GM04503 (cell line): ENCODE measurements at regions not wholly inside any gene's neighbourhood (a gene's known extent, or its start where the extent isn't known, plus 50 kb on each side); places are given as distances from the start of the nearest gene placed in this dataset.

ENCODE experiments used
- DNase-seq: peaks from one replicate; pipeline ENCODE4 v3.0.0-alpha.2; 2012; ENCODE audit warnings: low read depth

DNA sequence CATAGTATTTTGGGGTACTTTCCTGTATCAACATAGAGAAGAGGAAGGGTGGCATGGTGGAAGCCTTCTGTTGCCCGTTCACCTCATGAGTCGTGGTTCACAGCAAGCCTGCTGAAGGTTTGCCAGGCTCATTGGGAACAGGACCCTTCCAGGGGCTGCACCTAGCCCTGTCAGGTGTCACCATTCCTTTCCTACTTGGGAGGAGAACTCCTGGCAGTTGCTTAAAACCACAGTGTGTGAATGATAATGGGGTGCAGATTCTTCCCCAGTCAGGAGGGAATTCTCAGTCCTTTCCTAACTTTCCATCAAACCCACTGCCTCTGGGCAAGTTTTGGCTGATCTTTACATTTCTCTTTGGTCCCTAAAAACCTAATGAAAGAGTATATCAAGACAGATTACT is 99.4 kb upstream of the CTNND2 start:
- DNase-seq, result no peak

- no peak for DNase-seq
Measured at GRCh38 chr5:11998397-11998796, 94.2 kb upstream of the CTNND2 start.

GRCh38 chr5:11997942-11998341 is 93.7 kb upstream of the CTNND2 start:
- no peak for DNase-seq

DNA sequence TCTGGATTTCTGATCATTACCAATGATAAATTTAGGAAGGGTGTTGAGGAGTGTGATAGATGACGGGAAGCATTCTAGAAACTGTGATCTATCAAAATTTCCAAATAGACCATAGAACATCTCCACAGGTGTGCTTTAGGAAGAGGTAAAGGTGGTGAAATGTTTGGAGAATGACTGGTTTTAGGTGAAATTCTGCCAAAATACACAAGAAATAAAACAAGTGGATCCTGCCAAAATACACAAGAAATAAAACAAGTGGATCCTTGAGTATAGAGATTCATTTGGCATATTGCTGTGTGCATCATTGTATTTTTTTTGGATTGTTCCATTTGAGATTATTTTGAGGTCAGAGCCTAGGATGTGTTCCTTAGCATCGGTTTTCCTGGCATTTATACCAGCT is 88.3 kb upstream of the CTNND2 start:
- no peak for DNase-seq

- DNase-seq, result no peak
Measured at GRCh38 chr5:11985993-11986392, 81.7 kb upstream of the CTNND2 start.

DNA sequence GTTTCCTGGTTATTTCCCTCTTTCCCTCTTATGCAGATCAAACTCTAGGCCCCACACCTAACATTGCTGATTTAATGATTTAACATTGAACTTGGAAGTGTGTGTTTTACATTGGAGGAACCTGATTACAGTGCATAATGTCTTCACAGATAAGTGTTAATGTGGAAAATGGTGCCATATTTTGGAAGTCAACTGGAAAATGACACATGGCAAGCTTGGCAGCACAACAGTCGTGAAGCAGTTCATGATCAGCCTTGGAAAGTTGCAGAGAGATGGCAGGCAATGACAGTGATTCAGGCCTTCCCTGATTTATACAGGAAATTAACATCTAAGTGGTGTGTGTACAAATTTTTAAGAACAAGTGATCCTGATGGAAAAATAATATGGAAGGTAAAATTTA is 80.0 kb upstream of the CTNND2 start:
- no peak for DNase-seq

DNA sequence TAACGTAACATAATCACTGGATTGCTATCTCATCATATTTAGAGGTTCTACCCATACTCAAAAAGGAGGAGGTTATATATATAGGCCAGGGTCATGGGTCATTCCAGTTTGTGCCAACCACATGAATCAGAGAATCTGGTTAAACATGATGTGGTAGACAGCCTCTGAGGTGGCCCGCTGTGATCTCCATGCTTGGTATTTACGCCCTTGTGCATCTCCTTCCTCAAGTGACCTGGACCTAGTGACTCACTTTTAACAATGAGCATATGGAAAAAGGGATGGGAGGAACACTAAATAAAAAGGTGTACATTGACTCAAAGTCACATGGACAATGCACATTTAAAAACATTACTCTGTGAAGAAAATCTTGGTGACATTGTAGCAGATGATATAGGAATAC is 77.7 kb upstream of the CTNND2 start:
- no peak for DNase-seq

GRCh38 chr5:11977904-11978303 is 73.7 kb upstream of the CTNND2 start:
- DNase-seq, result no peak

DNA sequence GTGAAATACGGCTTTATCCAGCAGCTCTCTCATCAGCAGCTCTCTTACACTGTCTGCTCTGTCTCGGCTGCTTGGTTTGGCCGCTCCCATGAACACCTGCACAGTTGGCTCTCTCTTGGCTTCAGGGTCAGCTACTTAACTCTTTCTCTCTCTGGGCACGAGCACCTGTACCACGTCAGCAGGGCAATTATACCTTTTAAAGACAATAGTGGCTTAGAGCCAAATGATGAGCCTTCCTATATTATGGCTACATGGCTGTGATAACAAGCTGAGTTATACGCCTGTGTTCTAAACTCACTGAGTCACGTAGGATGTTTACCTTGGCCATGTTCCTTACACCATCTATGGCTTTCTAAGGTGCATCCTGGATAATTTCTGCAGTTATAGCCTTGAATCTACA is 69.2 kb upstream of the CTNND2 start:
- DNase-seq, result no peak

- DNase-seq, result no peak
Measured at GRCh38 chr5:11963227-11963626, 59.0 kb upstream of the CTNND2 start.

- DNase-seq, result no peak
Measured at GRCh38 chr5:11962122-11962521, 57.9 kb upstream of the CTNND2 start.

- DNase-seq, result no peak
Measured at GRCh38 chr5:11958321-11958720, 54.1 kb upstream of the CTNND2 start.

DNA sequence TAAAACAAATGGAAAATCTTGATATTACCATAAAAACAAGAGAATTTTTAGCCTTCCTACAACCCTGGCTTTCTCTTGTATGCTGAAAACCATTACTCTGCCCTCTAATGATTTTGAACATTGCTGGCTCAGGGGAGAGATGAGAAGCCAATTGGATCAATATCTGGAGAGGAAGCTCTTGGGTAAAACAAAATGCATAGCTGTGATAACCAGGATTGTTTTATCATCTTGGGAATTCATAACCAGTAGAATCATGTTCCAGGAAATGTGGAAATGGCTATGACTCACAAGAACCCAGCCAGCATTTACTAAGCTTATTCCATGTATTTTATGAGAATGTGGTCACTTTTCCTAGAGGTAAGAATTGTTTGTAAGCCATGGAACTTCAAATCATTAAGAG is 51.1 kb upstream of the CTNND2 start:
- no peak for DNase-seq
